Urinary bladder (tissue), 3 donors: ENCODE measurements at regions not wholly inside any gene's neighbourhood (a gene's known extent, or its start where the extent isn't known, plus 50 kb on each side); places are given as distances from the start of the nearest gene placed in this dataset.

Source experiments
- DNase-seq: peaks from one replicate; pipeline ENCODE4 v3.0.0-alpha.2; 2015; ENCODE audit errors: extremely low spot score
- H3K27ac ChIP-seq: one replicate; pipeline ENCODE4 v1.5.1; 2013; ENCODE audit warnings: low read depth, mild to moderate bottlenecking, moderate library complexity
- H3K36me3 ChIP-seq: one replicate; pipeline ENCODE4 v1.6.1; 2013; ENCODE audit warnings: mild to moderate bottlenecking, moderate library complexity; ENCODE audit not compliant: insufficient read depth
- H3K4me1 ChIP-seq: one replicate; pipeline ENCODE4 v1.6.1; 2013; ENCODE audit warnings: mild to moderate bottlenecking, moderate library complexity; ENCODE audit not compliant: insufficient read depth
- H3K4me3 ChIP-seq: one replicate; pipeline ENCODE4 v1.5.1; 2013; ENCODE audit warnings: low read depth, low read length
- WGBS: extraction: QIAGEN DNeasy Blood & Tissue Kit; methylation state at CpG from one replicate; pipeline ENCODE4 v1.1.7; 2013; 5-methylcytosine and 5-hydroxymethylcytosine counted together
- donor health status: healthy with polysubstance abuse.
- donor health status: healthy.

DNA sequence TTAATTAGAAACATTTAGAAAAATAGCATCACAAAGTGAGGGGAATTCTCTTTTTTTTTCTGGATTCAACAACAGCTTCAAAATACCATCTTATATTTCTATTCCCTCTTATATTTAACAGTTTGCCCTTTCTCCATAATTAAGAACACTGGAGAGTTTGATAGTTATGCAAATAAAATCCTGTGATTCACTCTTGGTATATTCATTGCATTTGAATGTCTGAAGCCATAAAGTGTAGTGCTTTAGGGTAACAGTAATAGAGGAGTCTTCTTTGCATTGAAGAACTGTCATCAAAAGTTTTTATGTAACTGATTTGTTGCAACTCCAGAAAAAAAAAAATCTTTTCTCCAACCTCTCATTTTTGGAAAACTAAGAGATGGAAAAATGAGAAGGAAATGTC, 352.0 kb upstream of the GALNTL6 start:
- H3K4me1 ChIP-seq, result no peaks in the 10 kb centered on the region
- no peak for DNase-seq
- H3K27ac ChIP-seq, result no peak overlapping the region
- no peaks in the 10 kb centered on the region for H3K36me3 ChIP-seq
- H3K4me3 ChIP-seq, result no peak overlapping the region

- no peak overlapping the region for H3K4me3 ChIP-seq
- H3K27ac ChIP-seq, result no peak overlapping the region
- DNase-seq, result no peak
- 81% methylated on average over 2 of the region's 2 CpGs for whole genome bisulfite sequencing
- no peaks in the 10 kb centered on the region for H3K36me3 ChIP-seq
- no peaks in the 10 kb centered on the region for H3K4me1 ChIP-seq
These were observed 364.2 kb upstream of the GALNTL6 start for GRCh38 chr4:171448919-171449481.

DNA sequence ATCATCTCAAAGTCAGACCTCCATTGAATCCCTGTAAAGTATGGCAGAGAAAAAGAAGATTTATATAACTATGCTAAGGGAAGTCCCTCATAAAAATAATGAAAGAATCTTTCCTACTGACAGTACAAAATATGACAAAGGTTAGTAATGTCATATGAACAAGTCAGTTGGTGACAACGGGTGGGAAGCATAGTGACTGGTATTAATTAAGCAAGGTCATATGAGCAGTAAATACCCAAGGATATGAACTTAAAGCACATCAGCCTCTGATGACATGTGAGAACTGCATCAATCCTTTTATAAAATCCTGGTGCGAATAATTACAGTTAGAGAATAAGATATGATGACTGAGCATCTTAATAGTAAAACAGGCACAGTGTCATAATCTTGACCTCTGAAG, 364.8 kb upstream of the GALNTL6 start:
- WGBS, result 79% methylated on average over 2 of the region's 2 CpGs
- H3K4me1 ChIP-seq, result no peaks in the 10 kb centered on the region
- no peak overlapping the region for H3K4me3 ChIP-seq
- no peaks in the 10 kb centered on the region for H3K36me3 ChIP-seq
- H3K27ac ChIP-seq, result no peak overlapping the region
- DNase-seq, result no peak

GRCh38 chr4:171441300-171441941, 371.8 kb upstream of the GALNTL6 start:
- Histone ChIP-seq H3K4me1 (no peaks in the 10 kb centered on the region), H3K4me3 (no peak overlapping the region), H3K27ac (no peak overlapping the region), H3K36me3 (no peaks in the 10 kb centered on the region)
- 56% methylated on average over 1 of the region's 1 CpG for WGBS
- DNase-seq, result no peak

DNA sequence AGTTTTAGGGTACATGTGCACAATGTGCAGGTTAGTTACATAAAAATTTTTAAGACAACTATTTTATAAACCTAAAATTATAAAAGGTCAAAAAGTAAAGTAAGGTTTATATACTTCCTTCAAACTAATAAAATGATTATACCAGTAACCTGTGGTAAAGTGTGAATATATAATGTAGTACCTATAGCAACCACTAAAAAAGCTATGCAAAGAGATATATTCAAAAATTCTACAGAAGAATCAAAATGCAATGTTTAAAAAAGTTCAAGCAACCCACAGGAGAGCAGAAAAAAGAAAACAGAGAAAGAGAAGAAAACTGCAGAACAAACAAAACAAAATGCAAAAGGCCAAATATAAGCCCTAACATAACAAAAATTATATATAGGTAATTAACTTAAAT, 379.5 kb upstream of the GALNTL6 start:
- no peak overlapping the region for H3K4me3 ChIP-seq
- no peaks in the 10 kb centered on the region for H3K36me3 ChIP-seq
- H3K4me1 ChIP-seq, result no peaks in the 10 kb centered on the region
- DNase-seq, result no peak
- H3K27ac ChIP-seq, result no peak overlapping the region

DNA sequence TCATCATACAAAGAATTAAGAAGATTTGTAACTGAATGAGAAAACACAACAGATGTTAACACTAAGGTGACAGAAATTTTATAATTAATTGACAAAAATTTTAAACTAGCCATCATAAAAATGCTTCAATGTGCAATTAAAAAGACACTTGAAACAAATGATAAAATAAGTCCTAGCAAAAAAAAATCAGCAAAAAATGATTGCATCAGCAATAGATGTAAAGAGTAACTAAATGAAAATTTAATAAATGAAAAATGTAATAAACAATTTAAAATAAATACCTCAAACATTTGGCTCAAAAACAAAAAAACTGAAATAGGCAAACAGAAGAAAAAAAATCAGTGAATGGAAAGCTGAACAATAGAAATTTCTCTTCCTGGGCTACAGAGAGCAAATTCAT, 380.7 kb upstream of the GALNTL6 start:
- no peaks in the 10 kb centered on the region for H3K4me1 ChIP-seq
- H3K4me3 ChIP-seq, result no peak overlapping the region
- no peak for DNase-seq
- H3K36me3 ChIP-seq, result no peaks in the 10 kb centered on the region
- H3K27ac ChIP-seq, result no peak overlapping the region

DNA sequence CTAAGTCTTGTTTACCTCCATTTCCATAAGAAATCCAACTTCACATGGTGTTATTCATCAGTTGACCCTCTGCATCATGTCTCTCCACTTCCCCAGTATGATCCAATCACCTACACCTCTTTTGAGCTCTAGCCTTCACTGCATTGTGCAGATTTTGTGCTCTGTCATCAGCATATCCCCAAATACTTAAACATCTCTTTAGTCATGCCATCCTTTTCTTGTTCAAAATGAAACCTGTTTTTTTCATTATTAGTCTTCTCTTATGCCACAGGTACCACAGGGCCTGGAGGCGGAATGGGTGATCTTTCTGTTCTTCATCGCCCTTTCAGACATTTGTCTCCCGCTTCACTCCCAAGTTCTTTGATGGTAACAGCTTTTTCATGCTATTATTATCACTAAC, 382.7 kb upstream of the GALNTL6 start:
- Histone ChIP-seq H3K4me3 (no peak overlapping the region), H3K36me3 (no peaks in the 10 kb centered on the region), H3K4me1 (no peaks in the 10 kb centered on the region), H3K27ac (no peak overlapping the region)
- no peak for DNase-seq
- 96% methylated on average over 3 of the region's 3 CpGs for WGBS

DNA sequence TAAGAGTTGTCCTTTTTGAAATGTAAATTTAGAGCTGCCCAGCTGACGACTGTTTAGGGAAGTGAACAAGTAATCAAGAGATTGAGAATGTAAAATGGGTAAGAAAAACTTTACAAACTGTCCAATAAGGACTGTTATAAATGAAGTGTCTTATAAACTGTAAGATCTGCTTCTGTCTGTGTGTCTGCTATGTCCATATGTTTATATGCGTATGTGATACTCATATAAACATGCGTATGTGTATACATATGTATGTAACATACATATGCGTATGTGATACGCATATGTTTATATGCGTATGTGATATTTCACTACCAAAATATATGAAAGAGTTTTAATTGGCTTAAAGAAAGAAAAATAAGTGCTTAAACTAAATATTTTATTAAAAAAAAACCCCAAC, 416.0 kb upstream of the GALNTL6 start:
- no peaks in the 10 kb centered on the region for H3K4me1 ChIP-seq
- no peak overlapping the region for H3K27ac ChIP-seq
- H3K36me3 ChIP-seq, result no peaks in the 10 kb centered on the region
- no peak for DNase-seq
- 84% methylated on average over 6 of the region's 6 CpGs for WGBS
- no peak overlapping the region for H3K4me3 ChIP-seq

DNA sequence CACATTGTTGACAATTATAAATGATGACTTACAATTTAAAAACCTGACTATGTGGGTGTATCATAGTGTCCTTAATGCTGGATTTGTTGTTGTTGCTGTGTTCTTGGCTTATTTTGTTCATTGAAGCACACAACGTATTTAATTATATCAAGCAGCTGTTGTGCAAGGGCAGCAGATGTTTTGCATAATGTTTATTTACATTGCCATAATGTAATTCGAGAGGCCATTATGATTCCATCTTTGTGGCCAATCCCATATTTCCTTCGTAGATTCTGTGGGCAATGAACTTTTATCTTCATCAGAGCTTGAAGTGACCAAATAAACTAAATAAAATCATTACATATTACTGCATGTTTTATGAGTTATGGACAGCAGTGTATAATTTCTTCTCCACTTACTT, 422.6 kb upstream of the GALNTL6 start:
- no peak overlapping the region for H3K4me3 ChIP-seq
- H3K36me3 ChIP-seq, result no peaks in the 10 kb centered on the region
- H3K4me1 ChIP-seq, result no peaks in the 10 kb centered on the region
- 33% methylated on average over 3 of the region's 3 CpGs for WGBS
- no peak overlapping the region for H3K27ac ChIP-seq
- DNase-seq, result no peak

- Histone ChIP-seq H3K4me3 (no peak overlapping the region), H3K4me1 (no peaks in the 10 kb centered on the region), H3K36me3 (no peaks in the 10 kb centered on the region), H3K27ac (no peak overlapping the region)
- DNase-seq, result no peak
These were observed 434.9 kb upstream of the GALNTL6 start for GRCh38 chr4:171378323-171378722.

GRCh38 chr4:171376724-171377123, 436.5 kb upstream of the GALNTL6 start:
- Histone ChIP-seq H3K4me1 (no peaks in the 10 kb centered on the region), H3K36me3 (no peaks in the 10 kb centered on the region), H3K27ac (no peak overlapping the region), H3K4me3 (no peak overlapping the region)
- 60% methylated on average over 1 of the region's 1 CpG for WGBS
- no peak for DNase-seq

DNA sequence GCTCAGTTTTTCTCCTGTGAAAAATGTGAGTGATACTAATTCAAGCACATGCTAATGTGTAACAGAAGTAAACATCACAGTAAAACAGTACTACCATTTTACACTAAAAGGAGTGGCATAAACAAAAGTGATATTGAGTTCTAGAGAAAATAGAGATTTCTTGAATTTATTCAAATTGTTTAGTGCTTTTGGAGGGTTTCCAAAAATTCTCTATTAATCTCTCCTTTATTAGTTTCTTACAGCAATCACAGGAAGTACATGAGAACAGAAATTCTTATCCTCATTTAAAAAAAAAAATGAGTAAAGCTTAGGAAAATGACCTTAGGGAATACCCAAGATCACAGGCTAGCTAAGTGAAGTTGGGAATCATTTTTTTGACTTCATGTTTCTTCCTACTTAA, 459.7 kb upstream of the GALNTL6 start:
- H3K36me3 ChIP-seq, result no peaks in the 10 kb centered on the region
- no peaks in the 10 kb centered on the region for H3K4me1 ChIP-seq
- no peak overlapping the region for H3K27ac ChIP-seq
- H3K4me3 ChIP-seq, result no peak overlapping the region
- no peak for DNase-seq

DNA sequence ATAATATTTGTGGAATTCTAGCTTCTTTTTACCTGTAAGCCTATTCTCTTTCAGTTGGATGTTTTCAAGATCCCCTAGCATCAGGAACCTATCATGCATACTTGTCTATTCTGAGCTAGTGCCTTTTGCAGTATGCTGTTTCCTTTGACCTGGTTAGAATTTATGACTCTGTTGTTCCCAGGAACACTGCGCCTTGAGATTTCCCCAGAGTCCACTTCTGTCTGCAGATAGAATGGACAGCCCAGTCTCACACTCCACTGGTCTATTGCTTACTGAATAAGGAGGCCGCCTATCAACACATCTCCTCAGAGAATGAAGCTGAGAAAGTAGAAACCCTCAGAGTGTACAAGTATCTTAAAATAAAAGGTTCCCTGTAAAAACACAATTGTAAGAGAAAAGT, 465.1 kb upstream of the GALNTL6 start:
- H3K4me1 ChIP-seq, result no peaks in the 10 kb centered on the region
- no peaks in the 10 kb centered on the region for H3K36me3 ChIP-seq
- H3K4me3 ChIP-seq, result no peak overlapping the region
- 70% methylated on average over 2 of the region's 2 CpGs for WGBS
- no peak overlapping the region for H3K27ac ChIP-seq
- DNase-seq, result no peak

DNA sequence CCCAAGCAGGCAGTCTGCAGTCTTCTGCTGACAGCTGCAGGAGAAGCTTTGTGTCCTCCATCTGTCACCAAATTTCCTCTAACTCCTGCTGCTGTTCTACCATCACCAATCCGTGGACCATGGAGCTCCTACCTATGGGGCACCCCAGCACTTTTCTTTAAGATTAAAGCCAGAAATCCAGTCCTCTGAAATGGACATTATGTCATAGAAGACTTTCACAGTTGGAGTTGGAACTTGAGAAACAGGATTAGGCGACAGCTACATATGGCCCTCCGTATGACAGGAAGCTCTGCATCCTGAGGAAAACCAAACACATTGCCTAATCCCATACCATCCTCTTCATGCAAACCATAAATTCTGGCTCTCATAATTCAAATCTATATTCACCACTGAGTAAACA, 470.6 kb upstream of the GALNTL6 start:
- H3K36me3 ChIP-seq, result no peaks in the 10 kb centered on the region
- H3K27ac ChIP-seq, result no peak overlapping the region
- DNase-seq, result no peak
- no peaks in the 10 kb centered on the region for H3K4me1 ChIP-seq
- 53% methylated on average over 3 of the region's 3 CpGs for WGBS
- H3K4me3 ChIP-seq, result no peak overlapping the region

- 89% methylated on average over 6 of the region's 6 CpGs for WGBS
- no peak for DNase-seq
- Histone ChIP-seq H3K27ac (no peak overlapping the region), H3K4me3 (no peak overlapping the region), H3K4me1 (no peaks in the 10 kb centered on the region), H3K36me3 (no peaks in the 10 kb centered on the region)
These were observed 472.9 kb upstream of the GALNTL6 start for GRCh38 chr4:171340258-171340657.
